ENCODE measurements at regions not wholly inside any gene's neighbourhood (a gene's known extent, or its start where the extent isn't known, plus 50 kb on each side); places are given as distances from the start of the nearest gene placed in this dataset.

DNA sequence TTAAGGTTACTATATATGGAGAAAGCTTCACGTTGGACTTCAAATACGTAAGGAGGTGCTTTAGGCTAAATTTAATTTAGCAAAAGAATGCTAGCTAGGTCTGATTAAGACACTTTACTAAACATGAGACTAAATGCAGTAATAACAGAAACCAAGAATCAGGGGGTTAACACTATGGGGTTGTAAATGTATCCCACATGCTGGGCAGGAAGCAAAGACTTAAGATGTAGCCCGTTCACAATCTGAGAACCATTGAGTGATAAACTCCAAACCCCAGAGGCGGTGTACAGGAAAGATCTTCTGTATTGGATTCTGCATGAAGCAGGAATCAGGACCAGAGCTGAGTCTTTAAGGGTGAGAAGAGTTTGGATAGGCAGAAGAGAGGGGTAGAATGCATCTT is 60.4 kb downstream of the FZD1 start:
- TF ChIP-seq POLR2A (IDR thresholded peaks at IDR 0.05; ENCODE audit: low read depth, low read length) (no peak), POLR2AphosphoS5 (IDR thresholded peaks at IDR 0.05; ENCODE audit: low read depth, low read length) (no peak), TAF1 (IDR thresholded peaks at IDR 0.05; ENCODE audit: borderline replicate concordance, low read depth, low read length) (no peak)

Data from GM12892 (cell line).